GM12873 (cell line): ENCODE measurements at regions not wholly inside any gene's neighbourhood (a gene's known extent, or its start where the extent isn't known, plus 50 kb on each side); places are given as distances from the start of the nearest gene placed in this dataset.

Experiments used
- CTCF ChIP-seq: IDR thresholded peaks from 2 replicates; pipeline ENCODE4 v1.5.1; 2012; ENCODE audit warnings: low read depth, mild to moderate bottlenecking, moderate library complexity, low read length, control low read depth; ENCODE audit not compliant: insufficient read depth; ENCODE audit errors: missing control alignments

GRCh38 chr1:101185421-101185820 lies 51.4 kb upstream of the S1PR1 start:
- no peak for TF ChIP-seq CTCF

- TF ChIP-seq CTCF, result no peak
Measured at GRCh38 chr1:101183388-101183699, 53.5 kb upstream of the S1PR1 start.

- no peak for TF ChIP-seq CTCF
Measured at GRCh38 chr1:101182627-101183387, 54.0 kb upstream of the S1PR1 start.

GRCh38 chr1:101181930-101182329 lies 54.9 kb upstream of the S1PR1 start:
- no peak for TF ChIP-seq CTCF

GRCh38 chr1:101178688-101179491 lies 57.9 kb upstream of the S1PR1 start:
- no peak for TF ChIP-seq CTCF

- no peak for TF ChIP-seq CTCF
Measured at GRCh38 chr1:101178341-101178687, 58.5 kb upstream of the S1PR1 start.

- TF ChIP-seq CTCF, result no peak
Measured at GRCh38 chr1:101175886-101176285, 60.9 kb upstream of the S1PR1 start.
